ENCODE measurements at regions not wholly inside any gene's neighbourhood (a gene's known extent, or its start where the extent isn't known, plus 50 kb on each side); places are given as distances from the start of the nearest gene placed in this dataset.

- Mint-ChIP-seq H3K9me3 (peaks cover 3 to 32% (median 13%) of the 10 kb centered on the region in 7 donors), H3K4me3 (no peak overlapping the region)
Measured at GRCh38 chr2:123762221-123762620, 262.9 kb upstream of the CNTNAP5 start.

GRCh38 chr2:123768233-123768632, 256.9 kb upstream of the CNTNAP5 start:
- peaks cover 0 to 27% (median 6%) of the 10 kb centered on the region in 7 donors for H3K9me3 Mint-ChIP-seq
- no peak overlapping the region for H3K27ac ChIP-seq (ENCODE audit: insufficient read depth, low read length, poor library complexity, severe bottlenecking)
- H3K4me3 ChIP-seq (ENCODE audit: low read depth, low read length) = no peak overlapping the region
- no peak for ATAC-seq (ENCODE audit: low read depth in 2 of 2)
- no peaks in the 10 kb centered on the region for H3K36me3 ChIP-seq (ENCODE audit: control insufficient read depth, insufficient read depth, low read length)
- H3K4me1 Mint-ChIP-seq = no peaks in the 10 kb centered on the region
- H3K4me3 Mint-ChIP-seq = no peak overlapping the region
- no peak overlapping the region for H3K27ac Mint-ChIP-seq
- H3K9me3 ChIP-seq (ENCODE audit: control insufficient read depth in 2 of 2, low read length in 2 of 2) = peaks cover 0 to 5% of the 10 kb centered on the region in 2 experiments
- no peaks in the 10 kb centered on the region for H3K27me3 Mint-ChIP-seq
- H3K27me3 ChIP-seq (ENCODE audit: control insufficient read depth, insufficient read depth, low read length) = no peaks in the 10 kb centered on the region
- DNase-seq = no peak
- H3K36me3 Mint-ChIP-seq = no peaks in the 10 kb centered on the region
- no peaks in the 10 kb centered on the region for H3K4me1 ChIP-seq (ENCODE audit: control insufficient read depth, insufficient read depth, low read length, poor library complexity, severe bottlenecking)

More at GRCh38 chr2:123762221-123762620, 262.9 kb upstream of the CNTNAP5 start:
- Mint-ChIP-seq H3K36me3 (peaks cover 3% of the 10 kb centered on the region), H3K4me1 (no peaks in the 10 kb centered on the region), H3K27me3 (no peaks in the 10 kb centered on the region), H3K27ac (no peak overlapping the region)
- H3K27me3 ChIP-seq (ENCODE audit: control insufficient read depth, insufficient read depth, low read length) = no peaks in the 10 kb centered on the region
- peaks cover 3 to 7% of the 10 kb centered on the region in 2 experiments for H3K9me3 ChIP-seq (ENCODE audit: control insufficient read depth in 2 of 2, low read length in 2 of 2)
- ATAC-seq (ENCODE audit: low read depth in 2 of 2) = no peak
- no peaks in the 10 kb centered on the region for H3K36me3 ChIP-seq (ENCODE audit: control insufficient read depth, insufficient read depth, low read length)
- no peaks in the 10 kb centered on the region for H3K4me1 ChIP-seq (ENCODE audit: control insufficient read depth, insufficient read depth, low read length, poor library complexity, severe bottlenecking)
- H3K4me3 ChIP-seq (ENCODE audit: low read depth, low read length) = no peak overlapping the region
- no peak overlapping the region for H3K27ac ChIP-seq (ENCODE audit: insufficient read depth, low read length, poor library complexity, severe bottlenecking)
- DNase-seq = no peak

- Histone ChIP-seq H3K4me3 (ENCODE audit: low read depth, low read length) (no peak overlapping the region), H3K27me3 (ENCODE audit: control insufficient read depth, insufficient read depth, low read length) (no peaks in the 10 kb centered on the region), H3K4me1 (ENCODE audit: control insufficient read depth, insufficient read depth, low read length, poor library complexity, severe bottlenecking) (no peaks in the 10 kb centered on the region), H3K27ac (ENCODE audit: insufficient read depth, low read length, poor library complexity, severe bottlenecking) (no peak overlapping the region), H3K9me3 (ENCODE audit: control insufficient read depth in 2 of 2, low read length in 2 of 2) (peaks cover 0 to 6% of the 10 kb centered on the region in 2 experiments), H3K36me3 (ENCODE audit: control insufficient read depth, insufficient read depth, low read length) (no peaks in the 10 kb centered on the region)
- Mint-ChIP-seq H3K36me3 (no peaks in the 10 kb centered on the region), H3K4me1 (no peaks in the 10 kb centered on the region), H3K9me3 (peaks cover 1 to 27% (median 5%) of the 10 kb centered on the region in 7 donors), H3K27ac (no peak overlapping the region), H3K27me3 (no peaks in the 10 kb centered on the region), H3K4me3 (no peak overlapping the region)
- DNase-seq (no peak), ATAC-seq (ENCODE audit: low read depth in 2 of 2) (no peak)
Measured at GRCh38 chr2:123769001-123769400, 256.1 kb upstream of the CNTNAP5 start.

GRCh38 chr2:123770996-123771720, 253.9 kb upstream of the CNTNAP5 start:
- no peaks in the 10 kb centered on the region for H3K36me3 ChIP-seq (ENCODE audit: control insufficient read depth, insufficient read depth, low read length)
- H3K4me3 Mint-ChIP-seq = no peak overlapping the region
- H3K9me3 ChIP-seq (ENCODE audit: control insufficient read depth in 2 of 2, low read length in 2 of 2) = peaks cover 0 to 12% of the 10 kb centered on the region in 2 experiments
- no peaks in the 10 kb centered on the region for H3K36me3 Mint-ChIP-seq
- H3K27ac ChIP-seq (ENCODE audit: insufficient read depth, low read length, poor library complexity, severe bottlenecking) = no peak overlapping the region
- H3K4me1 Mint-ChIP-seq = no peaks in the 10 kb centered on the region
- DNase-seq = no peak
- H3K27ac Mint-ChIP-seq = no peak overlapping the region
- no peak for ATAC-seq (ENCODE audit: low read depth in 2 of 2)
- no peaks in the 10 kb centered on the region for H3K27me3 Mint-ChIP-seq
- no peak overlapping the region for H3K4me3 ChIP-seq (ENCODE audit: low read depth, low read length)
- H3K27me3 ChIP-seq (ENCODE audit: control insufficient read depth, insufficient read depth, low read length) = no peaks in the 10 kb centered on the region
- H3K4me1 ChIP-seq (ENCODE audit: control insufficient read depth, insufficient read depth, low read length, poor library complexity, severe bottlenecking) = no peaks in the 10 kb centered on the region
- H3K9me3 Mint-ChIP-seq = peaks cover 0 to 22% (median 4%) of the 10 kb centered on the region in 7 donors

GRCh38 chr2:123771928-123772632, 253.0 kb upstream of the CNTNAP5 start:
- DNase-seq (no peak), ATAC-seq (ENCODE audit: low read depth in 2 of 2) (no peak)
- Histone ChIP-seq H3K4me3 (ENCODE audit: low read depth, low read length) (no peak overlapping the region), H3K9me3 (ENCODE audit: control insufficient read depth in 2 of 2, low read length in 2 of 2) (peaks cover 0 to 11% of the 10 kb centered on the region in 2 experiments), H3K27ac (ENCODE audit: insufficient read depth, low read length, poor library complexity, severe bottlenecking) (no peak overlapping the region), H3K36me3 (ENCODE audit: control insufficient read depth, insufficient read depth, low read length) (no peaks in the 10 kb centered on the region), H3K27me3 (ENCODE audit: control insufficient read depth, insufficient read depth, low read length) (no peaks in the 10 kb centered on the region), H3K4me1 (ENCODE audit: control insufficient read depth, insufficient read depth, low read length, poor library complexity, severe bottlenecking) (no peaks in the 10 kb centered on the region)
- Mint-ChIP-seq H3K9me3 (peaks cover 0 to 22% (median 4%) of the 10 kb centered on the region in 7 donors), H3K36me3 (no peaks in the 10 kb centered on the region), H3K27ac (no peak overlapping the region), H3K4me3 (no peak overlapping the region), H3K4me1 (no peaks in the 10 kb centered on the region), H3K27me3 (no peaks in the 10 kb centered on the region)

- Histone ChIP-seq H3K9me3 (ENCODE audit: control insufficient read depth in 2 of 2, low read length in 2 of 2) (peaks cover 0 to 12% of the 10 kb centered on the region in 2 experiments), H3K36me3 (ENCODE audit: control insufficient read depth, insufficient read depth, low read length) (no peaks in the 10 kb centered on the region), H3K27ac (ENCODE audit: insufficient read depth, low read length, poor library complexity, severe bottlenecking) (no peak overlapping the region), H3K4me1 (ENCODE audit: control insufficient read depth, insufficient read depth, low read length, poor library complexity, severe bottlenecking) (no peaks in the 10 kb centered on the region), H3K4me3 (ENCODE audit: low read depth, low read length) (no peak overlapping the region), H3K27me3 (ENCODE audit: control insufficient read depth, insufficient read depth, low read length) (no peaks in the 10 kb centered on the region)
- Mint-ChIP-seq H3K27me3 (no peaks in the 10 kb centered on the region), H3K4me1 (no peaks in the 10 kb centered on the region), H3K4me3 (no peak overlapping the region), H3K36me3 (no peaks in the 10 kb centered on the region), H3K27ac (peak overlapping the region in 1 of 3 donors; percentile 54), H3K9me3 (peaks cover 0 to 28% (median 6%) of the 10 kb centered on the region in 7 donors)
- ATAC-seq (ENCODE audit: low read depth in 2 of 2) (no peak), DNase-seq (no peak)
Measured at GRCh38 chr2:123777116-123777515, 248.0 kb upstream of the CNTNAP5 start.

GRCh38 chr2:123783164-123783563, 241.9 kb upstream of the CNTNAP5 start:
- H3K4me3 Mint-ChIP-seq = no peak overlapping the region
- no peaks in the 10 kb centered on the region for H3K36me3 ChIP-seq (ENCODE audit: control insufficient read depth, insufficient read depth, low read length)
- H3K27me3 Mint-ChIP-seq = no peaks in the 10 kb centered on the region
- no peaks in the 10 kb centered on the region for H3K4me1 ChIP-seq (ENCODE audit: control insufficient read depth, insufficient read depth, low read length, poor library complexity, severe bottlenecking)
- H3K9me3 ChIP-seq (ENCODE audit: control insufficient read depth in 2 of 2, low read length in 2 of 2) = peaks cover 2 to 5% of the 10 kb centered on the region in 2 experiments
- H3K4me3 ChIP-seq (ENCODE audit: low read depth, low read length) = no peak overlapping the region
- no peaks in the 10 kb centered on the region for H3K27me3 ChIP-seq (ENCODE audit: control insufficient read depth, insufficient read depth, low read length)
- no peak overlapping the region for H3K27ac Mint-ChIP-seq
- H3K4me1 Mint-ChIP-seq = no peaks in the 10 kb centered on the region
- H3K9me3 Mint-ChIP-seq = peaks cover 0 to 38% (median 4%) of the 10 kb centered on the region in 7 donors
- H3K27ac ChIP-seq (ENCODE audit: insufficient read depth, low read length, poor library complexity, severe bottlenecking) = no peak overlapping the region
- H3K36me3 Mint-ChIP-seq = no peaks in the 10 kb centered on the region
- DNase-seq (no peak), ATAC-seq (ENCODE audit: low read depth in 2 of 2) (no peak)

All from CD4-positive, CD25-positive, alpha-beta regulatory T cell (primary cell).